AG09319 (cell line): ENCODE measurements at regions not wholly inside any gene's neighbourhood (a gene's known extent, or its start where the extent isn't known, plus 50 kb on each side); places are given as distances from the start of the nearest gene placed in this dataset.

ENCODE experiments used
- DNase-seq: peaks from one replicate; pipeline ENCODE4 v3.0.0-alpha.2; 2010; ENCODE audit warnings: low read depth; ENCODE audit errors: extremely low read depth
- TF ChIP-seq, protein P1 (sequence below): IDR thresholded peaks from 2 replicates; pipeline ENCODE4 v1.5.1; 2011; ENCODE audit warnings: low read depth, mild to moderate bottlenecking, inconsistent platforms, low read length, moderate library complexity

DNA sequence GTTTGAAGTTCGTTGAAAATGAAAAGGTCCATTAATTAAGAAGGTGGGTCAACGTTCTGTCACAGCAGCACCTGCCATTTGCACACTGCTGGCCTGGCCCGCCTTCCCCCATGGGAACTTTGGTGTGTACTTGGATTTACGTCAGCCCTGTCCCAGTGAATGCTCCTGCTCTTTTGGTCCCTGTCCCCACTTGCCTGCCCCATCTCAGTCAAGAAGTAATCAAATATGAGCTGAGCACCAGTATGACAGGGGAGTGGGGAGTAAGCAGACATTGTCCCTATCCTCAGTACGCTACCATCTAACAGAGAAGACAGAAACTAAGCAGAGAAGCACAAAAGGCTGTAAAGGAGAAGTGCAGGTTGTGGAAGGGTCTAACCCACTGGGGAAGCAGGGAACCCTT lies 65.1 kb downstream of the SLC4A3 start:
- TF ChIP-seq, protein P1, sequence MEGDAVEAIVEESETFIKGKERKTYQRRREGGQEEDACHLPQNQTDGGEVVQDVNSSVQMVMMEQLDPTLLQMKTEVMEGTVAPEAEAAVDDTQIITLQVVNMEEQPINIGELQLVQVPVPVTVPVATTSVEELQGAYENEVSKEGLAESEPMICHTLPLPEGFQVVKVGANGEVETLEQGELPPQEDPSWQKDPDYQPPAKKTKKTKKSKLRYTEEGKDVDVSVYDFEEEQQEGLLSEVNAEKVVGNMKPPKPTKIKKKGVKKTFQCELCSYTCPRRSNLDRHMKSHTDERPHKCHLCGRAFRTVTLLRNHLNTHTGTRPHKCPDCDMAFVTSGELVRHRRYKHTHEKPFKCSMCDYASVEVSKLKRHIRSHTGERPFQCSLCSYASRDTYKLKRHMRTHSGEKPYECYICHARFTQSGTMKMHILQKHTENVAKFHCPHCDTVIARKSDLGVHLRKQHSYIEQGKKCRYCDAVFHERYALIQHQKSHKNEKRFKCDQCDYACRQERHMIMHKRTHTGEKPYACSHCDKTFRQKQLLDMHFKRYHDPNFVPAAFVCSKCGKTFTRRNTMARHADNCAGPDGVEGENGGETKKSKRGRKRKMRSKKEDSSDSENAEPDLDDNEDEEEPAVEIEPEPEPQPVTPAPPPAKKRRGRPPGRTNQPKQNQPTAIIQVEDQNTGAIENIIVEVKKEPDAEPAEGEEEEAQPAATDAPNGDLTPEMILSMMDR: no peak
- no peak for DNase-seq

DNA sequence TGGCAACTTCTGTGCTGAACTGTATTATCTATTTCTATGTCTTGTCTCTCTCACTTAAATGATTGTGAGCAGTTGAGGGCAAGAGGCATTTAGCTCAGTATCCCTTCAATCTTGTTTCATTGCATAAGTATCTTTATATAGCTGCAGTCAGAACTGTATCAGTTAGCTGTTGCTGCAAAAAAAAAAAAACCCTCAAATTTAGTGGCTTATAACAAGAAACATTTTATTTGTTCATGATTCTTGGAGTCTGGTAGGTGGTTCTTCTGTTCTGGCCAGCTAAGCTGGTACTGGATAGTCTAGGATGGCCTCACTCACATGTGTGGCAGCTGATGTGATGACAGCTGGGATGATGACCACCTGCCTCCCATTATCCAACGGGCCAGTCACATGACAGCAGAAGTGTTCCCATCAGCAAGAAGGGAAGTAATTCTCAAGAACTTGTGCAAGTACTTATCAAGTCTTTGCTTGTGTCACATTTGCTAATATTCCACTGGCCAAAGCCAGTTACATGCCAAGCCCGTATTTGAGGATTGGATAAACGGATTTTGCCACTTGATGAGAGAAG lies 67.8 kb downstream of the SLC4A3 start:
- TF ChIP-seq, protein P1: no peak

DNA sequence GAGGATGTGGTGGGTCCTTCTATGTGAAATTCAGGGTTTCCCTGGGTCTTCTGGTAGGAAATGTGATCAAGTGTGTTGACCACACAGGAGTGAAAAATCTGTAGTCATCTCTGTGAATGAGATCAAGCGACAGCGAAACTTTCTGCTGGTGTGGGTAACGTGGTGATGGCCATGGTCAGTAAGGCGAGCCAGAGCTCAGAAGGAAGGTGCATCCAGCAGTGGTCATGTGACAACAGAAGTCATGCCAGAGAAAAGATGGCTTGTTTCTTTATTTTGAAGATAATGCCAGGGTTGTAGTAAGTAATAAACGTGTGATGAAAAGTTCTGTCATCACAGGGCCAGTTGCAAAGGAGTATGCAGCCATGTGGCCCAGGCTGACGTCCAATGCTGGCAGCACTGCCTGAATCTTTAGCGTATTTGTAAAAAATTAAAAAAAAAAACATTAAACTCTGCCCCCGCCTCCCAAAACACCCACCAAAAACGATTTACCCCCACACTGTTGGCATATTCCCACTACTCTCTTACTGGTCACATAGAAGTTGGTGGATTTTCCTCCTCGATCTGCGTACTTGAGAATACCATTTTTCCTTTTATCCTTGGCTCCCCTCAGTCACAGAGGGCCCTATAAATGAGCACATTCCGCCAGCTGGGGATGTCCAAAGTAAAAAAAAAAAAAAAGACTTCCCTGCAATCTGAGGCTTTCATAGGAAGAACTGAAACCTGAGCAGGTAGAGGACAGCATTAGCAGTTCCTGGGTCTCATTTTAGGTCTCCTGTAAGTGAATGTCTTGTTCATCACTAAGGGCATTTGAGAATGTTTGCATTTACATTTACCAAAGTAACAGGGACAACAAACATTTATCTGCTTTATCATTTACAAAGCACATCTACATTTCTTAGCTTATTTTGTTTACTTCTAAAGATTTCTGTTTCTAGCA lies 70.6 kb downstream of the SLC4A3 start:
- TF ChIP-seq, protein P1: no peak
- DNase-seq: no peak

More for the DNA sequence above, 67.8 kb downstream of the SLC4A3 start:
- DNase-seq: no peak

DNA sequence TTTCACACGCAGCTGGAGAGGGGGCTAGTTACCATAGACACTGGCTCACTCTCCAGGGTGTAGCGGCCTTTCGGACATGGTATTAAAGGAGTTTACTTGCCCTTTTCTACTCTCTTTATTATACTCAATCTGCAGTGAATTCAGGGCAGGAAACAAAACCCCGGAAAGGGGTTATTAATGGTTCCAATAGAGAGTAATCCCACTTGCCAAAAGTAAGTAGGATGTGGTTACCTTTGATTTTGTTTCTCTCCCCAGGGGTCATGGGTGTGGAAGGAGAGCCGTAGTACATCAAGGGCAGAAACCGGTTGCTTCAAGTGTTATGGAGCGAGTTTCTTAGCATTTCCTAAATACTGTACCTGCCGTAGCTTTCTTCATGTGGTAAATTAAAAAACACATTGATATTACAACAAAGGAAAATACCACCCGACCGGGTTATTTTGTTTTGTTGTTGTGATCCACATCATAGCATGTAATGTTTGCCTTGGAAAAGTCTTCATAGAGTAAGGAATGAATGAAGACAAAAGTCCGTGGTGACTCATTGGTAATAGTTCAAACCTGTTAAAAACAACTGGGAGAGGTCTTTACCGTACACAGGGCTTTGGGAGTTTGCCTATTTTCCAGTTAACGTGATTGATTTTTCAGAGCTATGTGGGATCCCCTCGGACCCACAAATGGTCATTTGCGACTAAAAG lies 71.5 kb downstream of the SLC4A3 start:
- no peak for DNase-seq
- TF ChIP-seq, protein P1: no peak

GRCh38 chr2:219699440-219699821 lies 72.0 kb downstream of the SLC4A3 start:
- no peak for DNase-seq
- TF ChIP-seq, protein P1: no peak

GRCh38 chr2:219701847-219702634 lies 74.6 kb downstream of the SLC4A3 start:
- DNase-seq: no peak
- TF ChIP-seq, protein P1: no peak
